ENCODE measurements at regions not wholly inside any gene's neighbourhood (a gene's known extent, or its start where the extent isn't known, plus 50 kb on each side); places are given as distances from the start of the nearest gene placed in this dataset.
"Not testable (repeated sequence)": the region's sequence is repeated elsewhere in the genome, so short reads cannot be mapped to it uniquely, and the experiment has no call there.

- no peak for DNase-seq
These were observed 559.1 kb upstream of the TRPC7 start for GRCh38 chr5:136924490-136924889.

- DNase-seq, result no peak
These were observed 545.3 kb upstream of the TRPC7 start for GRCh38 chr5:136910625-136911024.

GRCh38 chr5:136909906-136910305, 544.6 kb upstream of the TRPC7 start:
- no peak for DNase-seq

GRCh38 chr5:136907371-136907770, 542.0 kb upstream of the TRPC7 start:
- DNase-seq, result no peak

GRCh38 chr5:136906545-136906944, 541.2 kb upstream of the TRPC7 start:
- no peak for DNase-seq

GRCh38 chr5:136905571-136905970, 540.2 kb upstream of the TRPC7 start:
- no peak for DNase-seq

- DNase-seq, result no peak
These were observed 528.7 kb upstream of the TRPC7 start for GRCh38 chr5:136894070-136894469.

- no peak for DNase-seq
These were observed 526.7 kb upstream of the TRPC7 start for GRCh38 chr5:136892000-136892399.

- no peak for DNase-seq
These were observed 526.0 kb upstream of the TRPC7 start for GRCh38 chr5:136891175-136891972.

- no peak for DNase-seq
These were observed 525.2 kb upstream of the TRPC7 start for GRCh38 chr5:136890431-136891148.

GRCh38 chr5:136886608-136887007, 521.3 kb upstream of the TRPC7 start:
- no peak for DNase-seq

GRCh38 chr5:136864960-136865359, 499.6 kb upstream of the TRPC7 start:
- no peak for DNase-seq

GRCh38 chr5:136856648-136857047, 491.3 kb upstream of the TRPC7 start:
- no peak for DNase-seq

GRCh38 chr5:136853971-136854370, 488.6 kb upstream of the TRPC7 start:
- DNase-seq, result no peak

- DNase-seq, result no peak
These were observed 475.3 kb upstream of the TRPC7 start for GRCh38 chr5:136840601-136841000.

- DNase-seq, result no peak
These were observed 470.7 kb upstream of the TRPC7 start for GRCh38 chr5:136836093-136836492.

GRCh38 chr5:136820848-136821247, 455.5 kb upstream of the TRPC7 start:
- DNase-seq, result no peak

GRCh38 chr5:136819526-136820302, 454.4 kb upstream of the TRPC7 start:
- DNase-seq, result no peak

- DNase-seq, result no peak
These were observed 451.0 kb upstream of the TRPC7 start for GRCh38 chr5:136816327-136816726.

GRCh38 chr5:136814619-136815378, 449.5 kb upstream of the TRPC7 start:
- DNase-seq, result no peak

- DNase-seq, result not testable (repeated sequence)
These were observed 446.9 kb upstream of the TRPC7 start for GRCh38 chr5:136812270-136812669.

GRCh38 chr5:136811551-136811950, 446.2 kb upstream of the TRPC7 start:
- DNase-seq, result no peak
